Calu3 (cell line): ENCODE measurements at regions not wholly inside any gene's neighbourhood (a gene's known extent, or its start where the extent isn't known, plus 50 kb on each side); places are given as distances from the start of the nearest gene placed in this dataset.

Source experiments
- BruUV-seq: library from RNA; stranded (reverse); fragments of 400-500 nt; replicated peaks from 2 replicates; lab custom pipeline; 2021; lab: Mats Ljungman, UMichigan
- CTCF ChIA-PET: fragments of 300-600 bp; sonication (Branson Sonifier 250); formaldehyde crosslinking; loops from one replicate; lab custom pipeline; 2022; ENCODE audit warnings: antibody characterized with exemption; lab: Charles Lee
- DNase-seq: peaks from one replicate; pipeline ENCODE4 v3.0.0; 2022
- H3K27ac Mint-ChIP-seq: one replicate; pipeline ENCODE4 v1.8.0; 2022; ENCODE audit warnings: mixed read lengths; ENCODE audit not compliant: unreplicated experiment
- H3K27me3 Mint-ChIP-seq: one replicate; pipeline ENCODE4 v1.8.0; 2022; ENCODE audit warnings: mixed read lengths; ENCODE audit not compliant: unreplicated experiment
- H3K36me3 Mint-ChIP-seq: one replicate; pipeline ENCODE4 v1.8.0; 2022; ENCODE audit warnings: mild to moderate bottlenecking, moderate library complexity, mixed read lengths; ENCODE audit not compliant: insufficient read depth, unreplicated experiment
- H3K4me1 Mint-ChIP-seq: one replicate; pipeline ENCODE4 v1.8.0; 2022; ENCODE audit warnings: mild to moderate bottlenecking, low read depth, mixed read lengths; ENCODE audit not compliant: unreplicated experiment
- H3K4me3 Mint-ChIP-seq: one replicate; pipeline ENCODE4 v1.8.0; 2022; ENCODE audit warnings: mild to moderate bottlenecking, low read depth, moderate library complexity, mixed read lengths; ENCODE audit not compliant: unreplicated experiment
- H3K9me3 Mint-ChIP-seq: one replicate; pipeline ENCODE4 v1.8.0; 2022; ENCODE audit warnings: low read depth, mixed read lengths; ENCODE audit not compliant: unreplicated experiment
- intact Hi-C: fragments of 100-400 bp; cut with micrococcal nuclease; formaldehyde crosslinking; loops from one replicate; pipeline ENCODE4 v1.10.0; 2022; ENCODE audit not compliant: unreplicated experiment
- TF ChIP-seq, protein P1 (sequence below): fragments of 200-600 bp; IDR thresholded peaks from one replicate; pipeline ENCODE4 v1.8.0; 2022; ENCODE audit warnings: antibody characterized with exemption; ENCODE audit not compliant: unreplicated experiment

DNA sequence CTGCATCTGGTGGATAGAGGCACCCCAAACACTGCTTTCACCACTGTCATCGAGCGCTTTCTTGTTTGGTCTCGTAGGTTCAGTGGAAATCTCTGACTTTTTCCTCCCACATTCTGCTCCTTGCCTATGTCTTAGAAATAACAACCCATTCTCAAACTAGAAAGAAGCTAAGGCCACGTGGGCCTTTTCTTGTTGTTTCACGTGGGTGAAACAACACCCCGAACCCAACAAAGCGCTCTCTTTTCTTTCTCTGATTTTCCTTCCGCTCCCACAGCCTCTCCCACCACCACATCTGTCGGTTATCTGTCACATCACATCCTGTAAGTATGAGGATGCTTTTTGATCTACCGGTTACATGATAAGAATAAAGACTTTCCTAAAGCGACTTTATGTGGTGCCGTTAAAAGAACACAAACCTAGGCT, 77.1 kb downstream of the LINC01488 start:
- Mint-ChIP-seq H3K36me3 (no peaks in the 10 kb centered on the region), H3K4me3 (no peak overlapping the region), H3K9me3 (peaks cover 4% of the 10 kb centered on the region), H3K27me3 (no peaks in the 10 kb centered on the region), H3K4me1 (no peaks in the 10 kb centered on the region), H3K27ac (no peak overlapping the region)
- DNase-seq, result no peak
- intact Hi-C loops, result no loop called here
- no TSS peak for BruUV-seq
- TF ChIP-seq, protein P1, sequence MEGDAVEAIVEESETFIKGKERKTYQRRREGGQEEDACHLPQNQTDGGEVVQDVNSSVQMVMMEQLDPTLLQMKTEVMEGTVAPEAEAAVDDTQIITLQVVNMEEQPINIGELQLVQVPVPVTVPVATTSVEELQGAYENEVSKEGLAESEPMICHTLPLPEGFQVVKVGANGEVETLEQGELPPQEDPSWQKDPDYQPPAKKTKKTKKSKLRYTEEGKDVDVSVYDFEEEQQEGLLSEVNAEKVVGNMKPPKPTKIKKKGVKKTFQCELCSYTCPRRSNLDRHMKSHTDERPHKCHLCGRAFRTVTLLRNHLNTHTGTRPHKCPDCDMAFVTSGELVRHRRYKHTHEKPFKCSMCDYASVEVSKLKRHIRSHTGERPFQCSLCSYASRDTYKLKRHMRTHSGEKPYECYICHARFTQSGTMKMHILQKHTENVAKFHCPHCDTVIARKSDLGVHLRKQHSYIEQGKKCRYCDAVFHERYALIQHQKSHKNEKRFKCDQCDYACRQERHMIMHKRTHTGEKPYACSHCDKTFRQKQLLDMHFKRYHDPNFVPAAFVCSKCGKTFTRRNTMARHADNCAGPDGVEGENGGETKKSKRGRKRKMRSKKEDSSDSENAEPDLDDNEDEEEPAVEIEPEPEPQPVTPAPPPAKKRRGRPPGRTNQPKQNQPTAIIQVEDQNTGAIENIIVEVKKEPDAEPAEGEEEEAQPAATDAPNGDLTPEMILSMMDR, result no peak
- CTCF ChIA-PET, result no interaction called here

DNA sequence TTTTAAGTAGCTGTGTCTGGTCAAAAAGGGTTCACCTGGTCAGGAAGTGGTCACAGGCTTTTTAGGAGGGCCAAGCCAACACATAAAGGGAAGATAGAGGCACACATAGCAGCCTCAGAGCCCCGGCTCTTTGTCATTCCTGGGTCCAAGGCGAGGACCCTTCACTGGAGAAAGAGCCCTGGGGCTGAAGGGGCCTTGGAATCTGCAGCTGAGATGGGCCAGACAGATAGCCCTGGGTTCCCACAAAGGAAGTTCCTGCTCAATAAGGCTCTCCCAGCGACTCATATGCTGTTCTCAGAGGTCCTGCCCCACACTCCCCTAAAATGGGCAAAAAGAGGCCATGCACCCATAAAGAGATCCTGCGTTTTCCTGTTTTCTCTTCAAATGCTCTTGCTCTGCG, 77.7 kb downstream of the LINC01488 start:
- Mint-ChIP-seq H3K4me1 (no peaks in the 10 kb centered on the region), H3K36me3 (no peaks in the 10 kb centered on the region), H3K27me3 (no peaks in the 10 kb centered on the region), H3K27ac (no peak overlapping the region), H3K9me3 (peaks cover 4% of the 10 kb centered on the region), H3K4me3 (no peak overlapping the region)
- intact Hi-C loops, result no loop called here
- DNase-seq, result no peak
- TF ChIP-seq, protein P1, result no peak
- CTCF ChIA-PET, result no interaction called here
- BruUV-seq, result no TSS peak

DNA sequence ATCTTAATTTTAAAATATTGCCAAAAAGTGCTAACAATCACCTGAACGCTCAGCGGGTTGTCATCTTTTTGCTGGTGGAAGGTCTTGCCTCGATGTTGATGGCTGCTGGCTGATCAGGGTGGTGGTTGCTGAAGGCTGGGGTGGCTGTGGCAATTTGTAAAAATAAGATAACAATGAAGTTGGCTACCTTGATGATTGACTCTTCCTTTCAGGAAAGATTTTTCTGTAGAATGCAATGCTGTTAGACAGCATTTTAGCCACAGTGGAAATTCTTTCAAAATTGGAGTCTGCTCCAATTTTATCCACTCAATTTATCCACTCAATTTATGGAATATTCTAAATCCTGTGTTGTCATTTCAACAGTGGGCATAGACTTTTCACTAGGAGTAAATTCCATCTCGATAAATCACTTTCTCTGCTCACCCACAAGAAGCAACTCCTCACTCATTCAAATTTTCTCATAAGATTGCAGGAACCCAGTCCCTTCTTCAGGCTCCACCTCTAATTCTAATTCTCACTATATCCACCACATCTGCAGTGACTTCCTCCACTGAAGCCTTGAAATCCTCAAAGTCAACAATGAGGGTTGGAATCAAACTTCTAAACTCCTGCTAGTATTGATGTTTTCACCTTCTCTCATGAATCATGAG, 78.8 kb downstream of the LINC01488 start:
- Mint-ChIP-seq H3K4me1 (no peaks in the 10 kb centered on the region), H3K9me3 (peaks cover 4% of the 10 kb centered on the region), H3K27ac (no peak overlapping the region), H3K36me3 (no peaks in the 10 kb centered on the region), H3K27me3 (no peaks in the 10 kb centered on the region), H3K4me3 (no peak overlapping the region)
- CTCF ChIA-PET, result no interaction called here
- DNase-seq, result no peak
- TF ChIP-seq, protein P1, result no peak
- BruUV-seq, result no TSS peak
- intact Hi-C loops, result no loop called here

DNA sequence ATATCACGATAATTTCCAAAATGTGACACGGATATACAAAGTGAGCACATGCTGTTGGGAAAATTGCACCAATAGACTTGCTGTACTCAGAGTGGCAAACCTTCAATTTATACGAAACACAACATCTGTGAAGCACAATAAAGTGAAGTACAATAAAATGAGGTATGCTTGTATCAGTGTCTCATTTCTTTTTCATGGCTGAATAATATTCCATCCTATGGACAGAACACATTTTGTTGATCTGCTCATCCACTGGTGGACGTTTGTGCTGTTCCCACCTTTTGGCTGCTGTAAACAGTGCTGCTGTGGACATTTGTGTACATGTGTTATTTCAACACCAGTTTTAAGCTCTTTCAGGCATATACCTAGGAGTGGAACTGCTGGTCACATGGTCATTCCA, 78.7 kb upstream of the CCND1 start:
- Mint-ChIP-seq H3K27me3 (no peaks in the 10 kb centered on the region), H3K27ac (no peak overlapping the region), H3K9me3 (peaks cover 4% of the 10 kb centered on the region), H3K4me1 (no peaks in the 10 kb centered on the region), H3K36me3 (no peaks in the 10 kb centered on the region), H3K4me3 (no peak overlapping the region)
- DNase-seq, result no peak
- CTCF ChIA-PET, result no interaction called here
- intact Hi-C loops, result no loop called here
- TF ChIP-seq, protein P1, result no peak
- no TSS peak for BruUV-seq
